Esophagus muscularis mucosa (tissue), 4 donors: ENCODE measurements at regions not wholly inside any gene's neighbourhood (a gene's known extent, or its start where the extent isn't known, plus 50 kb on each side); places are given as distances from the start of the nearest gene placed in this dataset.
"Not testable (repeated sequence)": the region's sequence is repeated elsewhere in the genome, so short reads cannot be mapped to it uniquely, and the experiment has no call there.

Experiments
- DNase-seq: peaks from one replicate; pipeline ENCODE4 v3.0.0-alpha.2; 2017; ENCODE audit errors: extremely low spot score
- H3K27ac ChIP-seq, 4 donors: fragments of 200-600 bp; sonication (generic); replicated peaks in 1 of 4; 1 replicate in 3 of 4; 2 replicates in 1 of 4; pipeline ENCODE4 v1.5.1; 2016 to 2019; ENCODE audit warnings: mild to moderate bottlenecking in 1 of 4
- H3K27me3 ChIP-seq, 4 donors: fragments of 200-600 bp; sonication (generic); one replicate each; pipeline versions ENCODE4 v1.5.1 to v1.6.0; 2016 to 2019
- H3K36me3 ChIP-seq, 4 donors: fragments of 200-600 bp; sonication (generic); one replicate each; pipeline ENCODE4 v1.5.1; 2016 to 2019
- H3K4me1 ChIP-seq, 4 donors: fragments of 200-600 bp; sonication (generic); one replicate each; pipeline ENCODE4 v1.5.1; 2016 to 2019
- H3K4me3 ChIP-seq, 4 donors: fragments of 200-600 bp; sonication (generic); 1 replicate in 2 of 4; 2 replicates in 2 of 4; pipeline ENCODE4 v1.5.1; 2016 to 2019; ENCODE audit warnings: mild to moderate bottlenecking in 4 of 4, moderate library complexity in 1 of 4
- H3K9me3 ChIP-seq, 4 donors: fragments of 200-600 bp; sonication (generic); 1 replicate in 3 of 4; 2 replicates in 1 of 4; pipeline ENCODE4 v1.5.1; 2016 to 2019
- WGBS: methylation state at CpG from one replicate; pipeline ENCODE4 v1.1.5; 2018; 5-methylcytosine and 5-hydroxymethylcytosine counted together
- intact Hi-C: fragments of 100-400 bp; cut with DNase I; formaldehyde crosslinking; loops from one replicate; pipeline ENCODE4 v1.15.1; 2023

DNA sequence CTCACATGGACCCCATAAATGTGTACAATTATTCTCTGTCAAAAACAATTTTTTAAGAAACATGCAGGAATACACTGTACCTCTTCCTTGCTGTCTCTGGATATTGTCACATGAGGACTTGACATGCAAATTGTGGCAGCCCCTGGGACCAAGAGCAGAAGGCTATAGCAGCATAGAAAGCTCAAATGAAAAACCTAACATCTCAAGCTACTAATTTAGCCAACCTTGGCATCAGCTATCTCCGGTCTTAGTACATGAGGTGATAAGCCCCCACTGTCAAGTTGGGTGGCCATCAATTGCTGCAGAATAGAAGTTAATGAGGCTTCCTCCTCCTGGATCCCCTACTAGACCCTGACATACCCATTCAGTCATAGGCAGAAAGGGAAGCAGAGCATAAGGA lies 101.0 kb upstream of the CLEC6A start:
- H3K36me3 ChIP-seq, intact Hi-C loops, H3K27me3 ChIP-seq, H3K4me1 ChIP-seq, H3K9me3 ChIP-seq, H3K4me3 ChIP-seq, DNase-seq, H3K27ac ChIP-seq: not testable (repeated sequence)
- WGBS, result 75% methylated on average over 1 of the region's 1 CpG

DNA sequence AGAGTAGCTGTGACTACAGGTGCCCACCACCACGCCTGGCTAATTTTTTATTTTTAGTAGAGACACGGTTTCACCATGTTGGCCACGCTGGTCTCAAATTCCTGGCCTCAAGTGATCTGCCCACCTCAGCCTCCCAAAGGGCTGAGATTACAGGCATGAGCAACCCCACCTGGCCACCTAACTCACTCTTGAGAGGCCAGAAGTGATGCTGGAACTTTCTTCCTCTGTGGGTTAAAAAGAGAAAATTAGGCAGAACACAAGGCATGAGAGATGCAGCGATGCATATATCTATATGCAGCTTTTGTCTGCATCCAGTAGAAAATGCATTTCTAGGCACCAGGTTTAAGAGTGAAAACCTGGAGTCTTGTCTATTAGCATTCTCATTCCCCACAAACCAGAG lies 100.2 kb upstream of the CLEC6A start:
- H3K27ac ChIP-seq, H3K4me1 ChIP-seq, H3K9me3 ChIP-seq, H3K36me3 ChIP-seq, H3K4me3 ChIP-seq, H3K27me3 ChIP-seq, intact Hi-C loops, DNase-seq: not testable (repeated sequence)
- 98% methylated on average over 4 of the region's 4 CpGs for WGBS

DNA sequence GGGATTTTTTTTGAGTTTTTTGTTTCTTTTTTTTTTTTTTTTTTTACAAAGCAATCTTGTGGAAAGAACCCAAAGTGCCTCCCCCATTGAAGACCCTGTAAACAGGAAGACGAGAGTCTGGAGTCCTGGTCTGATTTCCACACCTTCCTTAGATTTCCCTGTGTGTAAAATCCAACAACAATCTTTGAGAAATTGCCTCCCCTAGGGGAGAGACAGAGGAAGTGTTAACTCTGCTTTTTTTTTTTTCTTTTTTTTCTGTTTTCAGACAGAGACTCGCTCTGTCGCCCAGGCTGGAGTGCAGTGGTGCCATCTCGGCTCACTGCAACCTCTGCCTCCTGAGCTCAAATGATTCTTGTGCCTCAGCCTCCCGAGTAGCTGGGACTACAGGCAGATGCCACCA lies 82.0 kb upstream of the CLEC6A start:
- H3K27ac ChIP-seq, H3K27me3 ChIP-seq, H3K4me1 ChIP-seq, H3K9me3 ChIP-seq, DNase-seq, H3K36me3 ChIP-seq, H3K4me3 ChIP-seq, intact Hi-C loops: not testable (repeated sequence)
- WGBS, result 43% methylated on average over 5 of the region's 5 CpGs

DNA sequence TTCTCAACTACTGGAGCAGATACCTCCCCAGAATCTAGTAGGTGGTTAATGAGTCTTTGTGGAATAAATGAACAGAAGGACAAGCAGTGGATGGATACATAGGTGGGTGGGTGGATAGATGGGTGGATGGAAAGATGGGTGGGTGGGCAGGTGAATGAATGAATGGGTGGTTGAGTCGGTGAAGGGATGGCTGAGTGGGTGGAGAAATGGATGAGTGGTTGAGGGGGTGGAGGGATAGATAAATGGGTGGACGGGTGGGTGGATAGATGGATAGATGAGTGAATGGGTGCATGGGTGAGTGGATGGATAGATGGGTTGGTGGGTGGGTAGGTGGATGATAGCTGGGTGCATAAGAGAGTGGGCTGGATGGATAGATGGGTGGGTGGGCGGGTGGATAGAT lies 80.6 kb upstream of the CLEC6A start:
- DNase-seq, H3K27ac ChIP-seq, intact Hi-C loops, H3K27me3 ChIP-seq, H3K36me3 ChIP-seq, H3K4me1 ChIP-seq, H3K4me3 ChIP-seq, H3K9me3 ChIP-seq: not testable (repeated sequence)
- 89% methylated on average over 2 of the region's 3 CpGs for WGBS

DNA sequence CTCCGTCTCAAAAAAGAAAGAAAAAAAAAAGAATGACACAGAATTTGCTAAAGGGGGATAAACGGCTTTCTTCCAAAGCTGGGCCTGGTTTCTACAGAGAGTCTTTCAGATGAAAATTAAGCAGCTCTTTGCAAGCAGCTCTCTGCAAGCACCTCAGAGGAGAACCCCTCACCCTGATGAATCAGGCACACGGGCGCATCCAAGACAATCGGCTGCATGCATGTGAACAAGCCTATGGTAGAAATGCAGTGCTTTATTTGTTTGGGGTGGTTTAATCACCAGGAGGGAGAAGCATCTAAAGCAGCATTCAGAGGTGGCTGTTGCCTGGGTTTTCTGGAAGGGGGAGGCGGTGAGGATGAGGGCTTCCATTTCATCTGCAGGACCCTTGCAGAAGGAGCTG lies 78.0 kb upstream of the CLEC6A start:
- H3K9me3 ChIP-seq, H3K4me1 ChIP-seq, H3K36me3 ChIP-seq, H3K27me3 ChIP-seq, H3K27ac ChIP-seq, intact Hi-C loops, H3K4me3 ChIP-seq, DNase-seq: not testable (repeated sequence)
- WGBS, result 87% methylated on average over 6 of the region's 6 CpGs

DNA sequence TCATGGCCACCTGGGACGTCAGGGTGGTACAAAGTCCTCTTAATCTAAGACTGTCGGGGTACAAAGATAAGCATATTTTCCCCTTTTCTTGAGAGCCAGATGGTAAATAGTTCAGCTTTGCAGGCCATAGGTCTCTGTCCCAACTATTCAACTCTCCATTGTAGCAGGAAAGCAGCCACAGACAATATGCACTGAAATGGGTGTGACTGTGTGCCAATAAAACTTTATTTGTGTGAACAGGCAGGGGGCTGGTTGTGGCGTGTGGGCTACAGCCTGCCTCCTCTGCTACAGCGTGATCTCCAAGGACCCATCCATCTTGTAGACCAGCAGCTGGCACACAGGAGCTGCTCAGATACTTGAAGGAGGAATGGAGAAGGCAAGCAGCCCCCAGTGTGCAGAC lies 73.2 kb upstream of the CLEC6A start:
- H3K27me3 ChIP-seq, H3K9me3 ChIP-seq, H3K4me1 ChIP-seq, H3K4me3 ChIP-seq, H3K27ac ChIP-seq, DNase-seq, intact Hi-C loops, H3K36me3 ChIP-seq: not testable (repeated sequence)
- WGBS, result 91% methylated on average over 4 of the region's 4 CpGs

DNA sequence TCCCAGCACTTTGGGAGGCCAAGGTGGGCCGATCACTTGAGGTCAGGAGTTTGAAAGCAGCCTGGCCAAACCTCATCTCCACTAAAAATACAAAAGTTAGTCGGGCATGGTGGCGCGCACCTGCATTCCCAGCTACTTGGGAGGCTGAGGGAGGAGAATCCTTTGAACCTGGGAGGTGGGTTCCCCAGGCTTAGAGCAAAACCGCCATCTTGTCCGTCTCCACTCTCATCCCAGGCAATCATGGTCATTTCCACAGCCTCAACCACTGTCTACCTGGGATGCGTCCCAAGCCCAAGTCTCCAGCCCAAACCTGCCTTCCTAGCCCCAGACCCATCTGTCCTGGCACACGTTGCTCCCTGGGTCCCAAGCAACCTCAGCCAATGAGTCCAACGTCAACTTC lies 71.1 kb upstream of the CLEC6A start:
- WGBS, result 93% methylated on average over 9 of the region's 9 CpGs

DNA sequence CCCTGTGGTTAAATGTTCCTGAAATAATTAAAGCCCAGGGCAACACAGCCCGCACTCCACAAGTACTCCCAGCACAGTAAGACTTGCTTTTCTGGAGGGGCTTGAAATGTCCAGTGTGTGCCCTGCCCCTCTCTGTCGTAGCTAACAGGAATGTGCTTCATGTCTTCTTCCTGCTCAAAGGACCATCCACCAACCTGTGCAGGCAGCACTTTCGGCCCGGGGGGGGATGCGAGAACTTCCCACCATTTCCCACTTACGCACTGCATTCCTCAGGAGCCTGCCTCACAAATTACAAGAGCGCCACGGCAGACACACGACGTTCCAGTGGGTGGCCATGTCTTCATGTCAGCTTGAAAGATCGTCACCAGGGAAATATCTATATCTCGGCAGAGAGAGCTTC lies 70.3 kb upstream of the CLEC6A start:
- H3K27ac ChIP-seq, H3K9me3 ChIP-seq, H3K4me3 ChIP-seq, H3K4me1 ChIP-seq, DNase-seq, H3K36me3 ChIP-seq, intact Hi-C loops: not testable (repeated sequence)
- 76% methylated on average over 10 of the region's 12 CpGs for WGBS
- peaks cover 0 to 19% (median 2%) of the 10 kb centered on the region in 4 donors for H3K27me3 ChIP-seq

More for the DNA sequence above, 71.1 kb upstream of the CLEC6A start:
- H3K4me1 ChIP-seq, H3K36me3 ChIP-seq, H3K9me3 ChIP-seq, H3K4me3 ChIP-seq, intact Hi-C loops, H3K27ac ChIP-seq: not testable (repeated sequence)
- peak; percentile 10 for DNase-seq
- H3K27me3 ChIP-seq, result peaks cover 0 to 11% (median 0%) of the 10 kb centered on the region in 4 donors

DNA sequence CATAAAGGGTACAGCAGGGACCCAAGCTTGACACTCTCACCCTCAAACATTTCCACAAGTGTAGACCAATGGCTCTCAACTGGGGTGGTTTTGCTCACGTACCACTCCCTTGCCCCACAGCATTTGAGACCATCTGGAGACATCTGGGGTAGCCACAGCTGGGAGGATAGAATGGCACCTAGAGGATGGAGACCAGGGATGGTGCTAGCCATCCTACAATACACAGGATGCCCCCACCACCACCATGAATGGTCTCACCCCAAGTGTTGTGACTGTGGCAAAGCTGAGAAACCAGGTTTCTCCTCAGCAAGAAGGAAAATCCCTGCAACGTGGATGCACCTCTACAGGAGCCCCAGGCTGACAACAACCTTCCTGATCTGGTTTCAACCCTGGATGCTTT lies 69.1 kb upstream of the CLEC6A start:
- DNase-seq, result peak; percentile 39
- H3K4me3 ChIP-seq, H3K4me1 ChIP-seq, H3K27ac ChIP-seq, intact Hi-C loops, H3K36me3 ChIP-seq, H3K9me3 ChIP-seq: not testable (repeated sequence)
- peaks cover 0 to 26% (median 2%) of the 10 kb centered on the region in 4 donors for H3K27me3 ChIP-seq
- WGBS, result 100% methylated on average over 1 of the region's 2 CpGs

DNA sequence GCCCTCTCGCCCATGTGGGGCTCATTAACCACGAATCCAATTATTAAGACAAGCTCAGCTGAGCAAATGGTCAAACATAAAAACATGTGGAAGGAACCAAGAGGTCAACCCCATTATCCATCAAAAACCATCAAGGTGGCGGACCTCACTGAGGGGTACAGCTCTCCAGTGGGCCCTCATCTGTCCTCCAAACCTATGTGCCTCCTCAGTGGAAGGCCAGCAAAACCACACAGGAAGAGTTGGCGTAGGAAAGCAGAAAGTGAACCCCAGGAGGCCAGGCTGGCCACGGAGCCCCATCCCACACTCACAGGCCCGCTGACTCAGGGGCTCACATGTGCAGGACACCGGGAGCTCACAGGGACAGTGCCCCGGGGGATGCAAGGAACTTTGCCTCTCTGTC lies 66.5 kb upstream of the CLEC6A start:
- H3K36me3 ChIP-seq, H3K9me3 ChIP-seq, H3K27ac ChIP-seq, intact Hi-C loops, H3K4me3 ChIP-seq, H3K4me1 ChIP-seq: not testable (repeated sequence)
- 73% methylated on average over 3 of the region's 8 CpGs for WGBS
- H3K27me3 ChIP-seq, result peaks cover 0 to 40% (median 2%) of the 10 kb centered on the region in 4 donors
- DNase-seq, result peak; percentile 89
